CD4-positive, alpha-beta T cell treated with Interleukin-15 for 1 hour (primary cell): ENCODE measurements at regions not wholly inside any gene's neighbourhood (a gene's known extent, or its start where the extent isn't known, plus 50 kb on each side); places are given as distances from the start of the nearest gene placed in this dataset.

Source experiments
- DNase-seq: peaks from one replicate; pipeline ENCODE4 v3.0.0-alpha.2; 2020

DNA sequence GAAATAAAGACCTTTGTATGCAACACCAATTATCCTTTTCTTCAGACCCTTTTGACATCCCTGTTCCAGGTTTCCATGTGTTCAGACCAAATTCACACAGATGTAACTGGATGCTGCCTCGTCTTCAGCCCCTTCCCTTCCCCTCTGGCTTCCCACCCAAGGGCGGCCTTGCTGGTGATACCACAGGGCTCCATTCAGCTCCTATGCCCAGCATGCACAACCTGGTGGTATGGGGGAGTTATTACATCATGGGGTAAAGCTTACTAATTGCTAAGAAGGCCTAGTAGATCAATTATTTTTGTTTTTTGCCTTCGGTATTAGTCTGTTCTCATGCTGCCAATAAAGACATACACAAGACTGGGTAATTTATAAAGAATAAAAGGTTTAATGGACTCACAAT lies 317.0 kb upstream of the CXXC4 start:
- DNase-seq, result no peak

DNA sequence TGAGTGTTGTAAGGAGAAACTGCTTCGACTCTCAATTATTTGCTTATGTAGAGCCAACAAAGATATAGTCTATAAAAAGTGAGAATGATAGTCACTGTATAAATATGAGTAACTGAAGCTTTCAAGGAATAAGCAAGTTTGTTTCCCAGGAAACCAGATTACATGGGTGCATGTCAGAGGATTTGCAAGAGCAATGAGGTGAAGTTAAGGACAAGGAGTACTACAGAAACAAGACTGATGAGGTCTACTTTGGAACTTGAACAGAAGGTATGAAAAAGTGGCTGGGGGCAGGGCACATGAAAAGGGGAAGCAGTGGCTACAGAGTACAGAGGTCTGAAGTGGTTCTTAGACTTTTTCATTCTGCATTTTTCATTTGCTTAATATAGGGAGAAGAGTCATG lies 321.0 kb upstream of the CXXC4 start:
- no peak for DNase-seq

DNA sequence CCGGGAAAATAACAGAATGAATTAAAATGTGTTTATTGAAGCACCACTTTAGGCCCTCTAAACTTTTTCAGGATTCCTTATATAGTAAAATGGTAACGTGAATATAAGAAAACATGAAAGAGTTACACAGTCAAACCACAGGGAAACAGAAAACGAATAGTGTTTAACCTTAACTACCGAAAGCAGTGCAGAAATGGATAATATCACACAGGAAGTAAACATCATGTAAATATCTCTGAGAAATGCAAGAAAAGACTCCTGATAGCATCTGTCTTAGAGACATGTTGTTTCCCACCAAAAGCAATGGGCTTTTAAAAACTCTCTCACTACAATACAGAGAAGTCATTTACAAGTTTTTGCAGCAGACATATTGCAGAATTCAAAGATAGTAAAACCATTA lies 323.9 kb upstream of the CXXC4 start:
- no peak for DNase-seq

DNA sequence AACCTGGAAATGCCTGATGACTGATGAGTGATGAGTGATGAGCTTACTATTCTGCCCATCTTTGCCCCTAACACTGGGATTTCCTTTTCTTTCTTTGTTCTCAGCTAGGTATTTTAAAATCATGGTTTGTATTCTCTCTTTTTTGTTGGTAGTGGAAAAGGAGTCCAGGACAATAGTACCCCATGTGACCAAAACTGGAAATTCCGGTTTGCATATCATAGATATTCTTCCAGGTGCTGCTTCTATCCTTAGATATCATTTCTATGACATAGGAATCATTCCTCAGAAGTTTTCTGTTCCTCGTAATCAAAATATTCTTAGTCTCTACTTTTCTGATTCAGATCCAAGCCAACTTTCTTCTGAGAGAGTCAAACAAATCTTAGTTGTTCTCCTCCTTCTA lies 320.5 kb upstream of the TET2 start:
- DNase-seq, result no peak

DNA sequence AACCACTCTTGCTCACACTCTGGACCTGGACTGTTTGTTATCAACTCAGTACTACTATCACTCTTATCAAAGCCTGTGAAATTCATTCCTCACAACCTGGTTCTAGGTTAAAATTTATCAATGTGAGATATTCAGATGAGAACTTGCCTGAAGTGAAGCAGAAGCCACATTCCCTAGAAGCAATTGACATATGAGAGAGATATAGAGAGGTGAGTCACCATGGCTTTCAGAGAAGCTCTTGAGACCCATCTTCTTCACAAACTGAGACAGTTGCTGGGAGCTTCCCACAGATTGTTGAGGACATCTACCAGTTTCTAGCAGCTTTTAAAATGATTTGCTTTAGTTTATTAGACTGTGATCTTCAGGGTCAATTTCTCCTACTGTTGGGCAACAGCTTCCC lies 316.9 kb upstream of the TET2 start:
- no peak for DNase-seq

DNA sequence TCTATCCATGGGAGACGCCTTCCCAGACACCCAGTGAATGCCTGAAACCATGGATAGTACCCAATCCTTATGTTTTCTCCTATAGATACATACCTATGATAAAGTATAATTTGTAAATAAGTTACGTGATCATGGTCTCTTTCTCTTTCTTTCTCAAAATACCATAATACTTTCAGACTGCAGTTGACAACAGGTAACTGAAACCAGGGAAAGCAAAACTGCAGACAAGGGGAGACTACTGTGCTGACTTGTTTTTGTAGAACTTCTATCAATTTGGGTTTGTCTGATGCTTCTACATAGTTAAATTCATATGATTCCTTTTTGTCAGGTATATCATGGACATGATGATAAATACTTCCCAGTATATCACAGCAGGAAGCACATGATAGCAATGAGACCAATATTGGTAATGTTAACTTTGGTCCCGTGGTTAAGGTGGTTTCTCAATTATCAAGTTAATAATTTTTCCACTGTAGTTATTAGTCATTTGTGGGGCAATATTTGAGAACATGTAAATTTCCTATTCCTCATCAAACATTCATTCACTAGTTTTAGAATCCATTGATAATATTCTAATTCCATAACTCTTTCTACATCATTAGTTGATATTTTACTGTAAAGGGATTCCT lies 298.0 kb upstream of the TET2 start:
- no peak for DNase-seq

DNA sequence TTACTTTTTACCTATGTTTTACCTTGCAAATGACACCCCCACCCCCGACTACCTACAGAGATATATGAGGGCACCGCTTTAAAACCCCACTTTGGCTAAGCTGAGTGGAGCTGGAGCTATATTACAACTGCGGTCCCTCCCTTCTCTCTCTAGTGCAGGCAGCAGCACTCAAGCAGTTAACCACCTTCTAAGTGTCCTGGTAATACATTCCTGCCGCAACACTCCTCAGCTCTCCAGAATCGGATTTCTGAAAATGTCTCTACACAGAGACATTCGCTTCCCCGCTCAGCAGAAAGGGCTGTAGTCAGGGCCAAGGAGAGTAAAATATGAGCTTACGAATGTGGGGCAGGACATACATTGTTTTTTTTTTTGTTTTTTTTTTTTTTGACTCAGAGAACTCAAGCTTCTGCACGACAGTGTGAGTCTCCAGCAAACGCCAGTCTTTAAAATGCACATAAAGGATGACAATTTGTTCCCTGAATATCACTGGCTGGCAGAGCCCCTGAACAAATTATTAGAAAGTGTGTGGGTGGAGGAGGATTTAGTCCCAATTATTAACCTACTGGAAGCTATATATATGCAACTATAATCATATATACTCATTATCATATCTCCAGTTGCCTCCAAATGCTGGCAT lies 287.0 kb upstream of the TET2 start:
- no peak for DNase-seq

DNA sequence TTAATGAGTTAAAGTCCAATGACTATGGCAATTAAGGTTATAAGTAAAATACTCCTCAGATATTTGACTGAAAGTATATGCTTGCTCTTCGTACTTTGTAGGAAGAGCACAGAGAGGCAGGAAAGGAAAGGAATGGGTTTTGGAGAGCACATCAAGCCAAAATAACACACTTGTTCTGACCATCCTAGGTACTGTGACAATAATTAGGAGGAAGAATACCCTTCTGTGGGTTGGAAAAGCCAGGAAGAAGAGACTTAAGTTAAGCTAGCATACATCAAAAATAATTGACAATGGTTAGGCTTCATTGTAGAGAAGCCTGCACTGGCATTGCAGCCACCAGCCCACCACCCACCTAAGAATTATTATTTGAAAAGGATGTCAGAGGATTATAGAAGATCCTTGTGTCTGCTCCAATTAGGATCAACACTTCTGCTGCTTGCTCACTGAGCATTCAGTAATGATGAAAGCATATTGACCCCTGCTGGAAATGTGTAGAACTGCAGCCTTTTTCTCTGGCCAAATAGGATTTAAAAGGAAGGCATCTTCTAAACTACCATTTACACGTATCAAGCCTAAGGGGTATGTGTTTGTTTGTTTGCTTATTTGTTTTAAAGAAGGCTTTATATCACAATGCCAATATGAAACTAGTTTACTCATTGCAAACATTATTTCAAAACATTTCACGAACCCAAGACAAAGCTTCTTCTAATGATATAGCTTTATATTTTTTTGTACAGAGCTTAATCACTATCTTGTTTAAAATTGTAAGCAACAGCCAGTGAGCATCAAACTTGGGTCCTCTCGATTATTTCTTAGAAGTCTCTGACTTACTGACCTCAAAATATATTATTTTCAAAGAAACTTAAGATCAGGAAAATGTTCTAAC lies 286.2 kb upstream of the TET2 start:
- peak; percentile 18 for DNase-seq

DNA sequence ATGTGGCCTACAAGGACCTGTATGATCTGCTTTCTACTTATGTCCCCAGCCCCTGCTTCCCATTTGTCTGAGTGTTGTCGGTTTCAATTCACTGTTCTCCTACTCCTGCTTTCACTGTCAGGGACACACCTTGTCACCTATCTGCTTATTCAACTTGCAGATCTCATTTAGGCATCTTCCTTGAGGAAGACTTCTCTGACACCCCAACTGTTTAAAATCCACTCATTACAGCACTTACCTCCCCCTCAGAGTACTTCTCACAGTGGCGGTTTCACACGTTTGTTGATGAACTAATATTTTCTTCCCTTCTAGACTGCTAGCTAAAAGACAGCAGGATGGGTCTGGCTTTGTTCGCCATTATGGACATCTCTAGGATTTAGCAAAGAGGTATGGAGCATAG lies 279.9 kb upstream of the TET2 start:
- no peak for DNase-seq

DNA sequence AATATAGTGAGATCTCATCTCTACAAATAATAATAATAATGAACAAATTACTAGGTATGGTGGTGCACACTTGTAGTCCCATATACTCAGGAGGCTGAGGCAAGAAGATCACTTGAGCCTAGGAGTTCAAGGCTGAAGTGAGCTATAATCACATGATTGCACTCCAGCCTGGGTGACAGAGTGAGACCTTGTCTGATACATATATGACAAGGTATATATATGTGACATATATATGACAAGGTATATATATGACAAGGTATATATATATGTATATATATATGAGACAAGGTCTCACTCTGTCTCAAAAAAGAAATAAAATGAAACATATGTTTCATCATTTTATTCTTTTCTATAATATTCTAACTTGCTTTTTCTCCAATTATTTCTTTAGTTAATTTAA lies 278.1 kb upstream of the TET2 start:
- DNase-seq, result no peak

DNA sequence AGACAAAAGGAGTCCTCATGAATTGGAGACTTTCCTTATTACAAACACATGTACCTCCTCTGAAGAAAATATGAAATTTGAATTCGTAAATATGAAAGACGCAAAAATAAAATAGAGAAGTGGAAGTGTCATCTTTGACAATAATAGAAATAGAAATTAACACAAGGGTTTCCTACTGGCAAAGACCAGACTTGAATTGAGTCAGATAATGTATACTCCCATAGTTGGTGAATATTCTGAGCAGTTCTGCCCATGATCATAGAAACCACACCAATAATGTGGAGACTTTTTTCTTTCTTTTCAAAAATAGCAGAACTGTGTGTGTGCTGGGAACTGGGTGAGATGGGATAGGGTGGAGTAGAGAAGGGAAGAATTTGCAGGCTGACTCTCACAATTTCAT lies 277.7 kb upstream of the TET2 start:
- no peak for DNase-seq

DNA sequence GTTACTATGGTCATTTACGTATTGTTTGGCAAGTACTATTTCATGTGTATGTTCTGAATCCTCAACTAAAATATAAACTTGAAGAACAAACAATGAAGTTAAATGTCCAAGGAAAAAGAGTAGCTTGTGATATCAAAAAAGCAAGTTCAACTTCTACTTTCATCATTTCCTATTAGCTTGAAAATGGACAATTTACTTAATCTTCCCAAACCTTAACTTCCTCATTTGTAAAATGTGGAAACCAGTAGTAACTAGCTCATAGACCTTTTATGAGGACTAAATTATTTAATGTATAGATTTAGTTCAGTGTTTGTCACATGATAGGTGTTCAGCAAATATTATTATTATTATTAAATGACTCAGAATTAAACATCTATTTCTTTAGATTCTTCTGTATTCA lies 276.8 kb upstream of the TET2 start:
- no peak for DNase-seq

DNA sequence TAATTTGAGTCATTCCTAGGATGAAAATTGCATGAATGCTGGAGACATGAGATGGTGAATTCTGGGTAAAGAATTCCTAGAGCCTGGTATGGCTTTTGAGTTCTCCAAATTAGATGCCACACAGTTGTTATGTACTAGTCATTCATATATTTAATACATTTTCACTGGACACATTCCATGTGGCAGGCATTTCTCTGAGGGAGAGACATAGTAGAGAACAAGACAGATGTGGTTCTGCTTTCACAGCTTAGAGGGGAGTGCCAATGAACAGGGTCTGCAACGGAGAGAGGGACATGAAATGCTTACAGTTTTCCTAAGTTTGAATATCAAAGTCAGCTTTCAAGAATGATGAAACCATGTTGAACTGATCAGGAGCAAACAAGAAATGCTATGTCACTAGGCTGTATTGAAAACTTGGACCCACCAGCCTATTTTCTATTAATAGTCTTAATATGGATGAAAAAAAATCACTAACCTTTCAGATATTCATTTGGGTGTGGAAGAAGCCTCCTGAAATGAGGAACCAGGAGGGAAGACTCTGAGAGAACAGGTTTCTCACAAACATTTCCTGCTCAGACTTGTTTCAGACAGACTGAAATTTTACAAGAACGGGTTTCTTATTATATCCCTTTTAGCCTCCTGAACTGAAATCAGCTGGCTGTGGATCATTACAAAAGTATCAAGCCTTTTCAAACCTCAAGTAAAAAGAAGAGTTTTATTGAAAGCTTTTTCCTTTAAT lies 276.0 kb upstream of the TET2 start:
- no peak for DNase-seq

DNA sequence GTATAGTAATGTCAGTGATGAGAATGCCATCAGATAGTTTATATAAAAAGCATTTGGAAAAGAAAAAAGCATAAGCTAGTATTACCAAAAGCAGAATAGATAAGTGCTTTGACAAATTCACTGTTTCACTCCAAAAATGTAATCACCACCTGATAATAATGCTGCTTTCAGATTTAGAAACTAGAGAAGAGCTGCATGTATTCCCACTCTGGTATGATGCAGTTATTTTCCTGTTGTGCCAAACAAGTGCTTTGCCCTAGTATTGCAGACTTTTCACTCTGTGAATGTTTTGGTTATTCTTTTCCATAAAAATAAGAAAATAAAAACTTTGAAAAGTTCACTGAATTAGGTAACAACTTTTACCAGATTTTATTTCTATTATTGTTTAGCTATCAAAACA lies 267.7 kb upstream of the TET2 start:
- DNase-seq, result no peak

DNA sequence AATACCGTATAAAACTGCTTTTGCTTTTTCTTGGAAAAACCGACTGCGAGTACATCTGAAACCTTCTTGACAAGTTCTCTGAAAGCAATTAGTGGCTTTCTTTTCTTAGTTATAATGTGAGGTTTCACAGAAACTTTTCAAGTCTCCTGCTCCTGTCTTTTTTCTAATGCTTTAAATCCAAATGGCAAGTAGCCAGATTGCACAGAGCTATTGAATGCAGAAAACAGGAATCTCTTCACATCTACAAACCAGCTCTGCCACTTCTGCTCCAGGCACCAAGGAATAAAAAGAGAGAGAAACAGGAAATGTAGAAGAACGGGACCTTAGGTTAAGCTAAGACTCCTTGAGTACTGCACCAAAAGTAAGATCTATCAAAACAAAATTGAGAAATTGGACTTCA lies 267.3 kb upstream of the TET2 start:
- DNase-seq, result no peak

DNA sequence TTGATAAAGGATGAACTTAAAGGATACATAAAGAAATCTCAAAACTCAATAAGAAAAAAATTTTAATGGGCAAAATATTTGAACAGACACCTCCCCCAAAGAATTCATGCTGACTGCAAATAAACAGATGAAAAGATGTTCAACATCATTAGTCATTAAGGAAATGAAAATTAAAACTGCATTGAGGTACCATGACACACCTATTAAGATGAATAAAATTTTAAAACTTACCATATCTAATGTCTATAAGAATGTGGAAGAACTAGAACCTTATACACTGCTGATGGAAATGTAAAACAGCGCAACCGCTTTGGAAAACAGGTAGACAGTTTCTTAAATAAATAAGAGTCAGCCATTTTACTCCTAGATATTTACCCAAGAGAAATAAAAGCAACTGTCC lies 266.8 kb upstream of the TET2 start:
- DNase-seq, result no peak

DNA sequence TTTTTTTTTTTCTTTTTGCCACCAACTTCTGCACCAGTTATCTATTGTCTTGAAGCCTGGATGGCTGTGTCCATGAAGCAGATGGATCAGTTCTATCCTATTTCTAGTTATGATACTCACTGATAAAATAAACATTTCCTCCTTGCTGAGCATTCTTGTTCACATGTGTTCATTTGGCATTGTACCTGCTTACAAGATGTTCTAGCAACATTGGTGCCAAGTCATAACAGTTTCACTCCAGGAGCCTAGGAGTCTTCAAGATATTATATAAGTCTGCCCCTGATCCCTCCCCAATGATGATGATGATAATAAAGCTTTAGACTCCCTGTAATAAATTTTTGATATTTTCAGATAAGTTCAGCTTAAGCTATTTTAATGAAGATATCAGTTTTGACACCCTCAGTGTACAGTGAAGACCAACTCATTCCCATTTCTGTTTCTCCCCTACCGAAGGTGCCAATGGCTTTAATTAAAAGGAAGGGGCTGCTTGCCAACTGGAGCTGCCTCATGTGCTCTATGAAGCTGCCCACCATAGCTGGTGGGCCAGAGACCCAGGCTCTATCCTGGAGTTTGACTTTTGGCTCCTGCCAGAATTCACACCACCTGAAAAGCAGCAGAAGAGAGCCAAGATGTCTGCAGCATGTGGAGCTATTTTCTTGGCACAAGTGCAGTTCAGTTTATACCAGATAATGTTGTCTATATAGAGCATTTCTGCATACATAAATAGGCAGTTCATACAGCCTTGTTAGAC lies 265.4 kb upstream of the TET2 start:
- no peak for DNase-seq

DNA sequence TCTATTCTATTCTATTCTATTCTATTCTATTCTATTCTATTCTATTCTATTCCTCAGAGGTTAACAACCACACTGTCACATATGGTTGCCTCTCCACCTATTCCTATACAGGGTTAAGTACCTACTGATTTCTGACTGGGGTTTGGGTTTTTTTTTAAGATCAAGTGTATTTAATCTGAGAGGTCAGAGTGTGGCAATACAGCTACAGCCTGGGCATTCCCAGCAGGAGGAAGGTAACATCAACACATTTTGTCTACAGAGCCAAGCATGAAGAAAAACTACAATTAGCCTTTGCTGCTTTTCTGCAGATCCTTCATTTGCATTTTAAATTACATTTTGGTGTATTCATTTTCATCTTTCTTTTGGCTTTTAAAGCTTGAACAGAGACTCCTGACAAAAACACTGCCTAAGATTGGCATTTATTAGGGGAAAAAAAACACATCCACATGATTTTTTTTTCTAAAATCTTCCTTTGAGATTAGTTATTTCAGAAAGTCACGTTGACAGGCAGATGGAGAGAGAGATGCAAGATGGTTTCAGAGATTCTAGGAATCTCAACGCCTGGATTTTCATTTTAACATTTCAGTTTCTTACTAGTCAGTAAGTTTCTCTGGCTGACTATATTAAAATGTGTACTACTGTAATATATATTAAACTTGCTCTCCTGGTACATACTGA lies 255.9 kb upstream of the TET2 start:
- no peak for DNase-seq

DNA sequence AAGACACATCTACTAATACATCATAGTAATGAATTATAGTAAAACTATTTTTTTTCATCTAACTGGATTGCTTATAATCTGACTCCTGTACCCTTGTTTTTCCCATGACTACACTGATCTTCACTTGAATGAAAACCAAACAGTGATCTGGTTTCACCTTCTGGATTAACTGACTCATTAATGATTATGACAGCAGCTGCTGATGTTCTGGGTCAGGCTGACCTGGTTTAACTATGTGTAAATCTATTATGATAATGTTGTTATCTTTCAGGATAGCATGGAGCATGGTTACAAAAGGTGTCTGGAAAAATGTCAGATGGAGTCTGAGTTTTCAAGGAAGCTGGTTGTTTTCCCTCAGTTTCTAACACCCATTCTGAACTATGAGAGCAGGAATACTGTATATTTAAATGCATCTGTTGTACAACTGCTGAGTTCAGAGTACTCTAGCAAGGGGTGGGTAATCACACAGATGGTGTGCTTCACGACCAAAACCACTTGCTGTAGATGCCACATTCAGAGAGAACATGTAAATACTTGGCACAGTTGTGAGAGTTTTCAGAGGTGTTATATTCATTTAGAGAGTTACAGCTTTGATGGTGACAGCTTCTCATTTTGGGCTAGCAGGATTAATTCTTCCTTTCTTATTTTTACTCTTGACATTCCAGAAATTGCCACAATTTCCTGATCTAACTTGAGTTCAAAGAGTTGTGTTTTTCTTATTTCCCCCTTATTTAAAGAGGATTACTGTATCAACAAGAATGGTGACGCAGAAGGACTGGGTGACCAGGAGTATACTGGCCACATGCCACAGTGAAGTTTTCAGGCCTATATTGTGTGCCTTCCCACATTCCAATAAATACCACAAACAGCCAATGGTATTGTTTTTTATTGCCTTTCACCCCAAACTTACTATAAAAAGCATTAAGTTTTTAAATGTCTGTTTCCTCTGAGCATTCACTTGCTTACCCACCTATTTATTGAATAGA lies 249.7 kb upstream of the TET2 start:
- DNase-seq, result no peak

DNA sequence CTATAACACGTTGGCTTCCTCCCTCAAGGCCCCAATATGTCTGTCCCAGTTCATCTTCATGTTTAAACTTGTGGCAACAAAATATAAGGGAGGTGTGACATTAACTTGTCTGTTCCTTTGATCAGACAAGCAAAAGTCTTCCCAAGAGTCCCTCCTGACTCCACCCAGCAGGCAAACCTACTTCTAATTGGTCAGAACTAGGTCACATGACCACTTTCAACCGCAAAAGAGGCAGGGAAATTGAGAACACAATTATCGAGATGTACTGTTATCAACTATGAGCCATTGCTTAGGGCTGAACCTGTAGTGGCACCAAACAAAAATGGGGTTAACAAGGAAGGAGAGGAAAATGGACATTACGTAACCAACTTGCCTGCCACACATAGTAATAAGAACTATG lies 246.8 kb upstream of the TET2 start:
- no peak for DNase-seq

DNA sequence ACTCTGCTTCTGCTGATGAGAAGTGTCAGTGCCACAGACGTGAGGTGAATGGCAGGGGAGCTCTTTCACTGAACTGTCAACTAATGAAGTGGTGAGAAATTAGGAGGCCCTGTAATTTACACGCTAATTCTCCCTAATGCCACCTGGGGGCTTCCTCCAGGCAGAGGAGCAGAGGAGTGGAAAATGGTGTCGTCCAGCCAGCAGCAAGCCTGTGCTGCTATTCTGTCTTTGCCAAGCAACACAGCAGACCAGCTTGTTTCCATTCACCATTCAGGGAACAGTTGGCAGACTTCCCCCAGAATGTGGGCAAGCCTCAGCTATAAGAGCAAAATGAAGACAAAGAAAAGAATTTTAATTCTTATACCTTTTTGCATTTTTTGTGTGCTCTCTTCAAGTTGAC lies 245.2 kb upstream of the TET2 start:
- DNase-seq, result no peak
